ENCODE measurements at regions not wholly inside any gene's neighbourhood (a gene's known extent, or its start where the extent isn't known, plus 50 kb on each side); places are given as distances from the start of the nearest gene placed in this dataset.

DNA sequence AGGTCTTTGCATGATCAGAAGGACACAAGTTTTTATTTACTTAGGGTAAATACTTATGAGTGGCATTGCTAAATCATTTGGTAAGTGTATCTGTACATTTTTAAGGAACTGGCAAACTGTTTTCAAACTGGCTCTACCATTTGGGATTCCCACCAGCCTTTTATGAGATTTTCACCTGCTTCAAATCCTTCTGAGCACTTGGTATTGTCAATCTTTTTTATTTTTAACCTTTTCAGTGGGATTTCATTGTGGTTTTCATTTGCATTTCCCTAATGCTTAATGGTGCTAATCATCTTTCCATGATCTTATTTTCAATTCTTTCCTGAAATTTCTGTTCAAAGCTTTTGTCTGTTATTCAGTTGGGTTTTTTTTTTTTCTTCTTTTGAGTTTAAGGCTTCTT lies 475.6 kb downstream of the MAN2A1 start:
- no peak for DNase-seq (ENCODE audit: low read depth)
- TF ChIP-seq, protein P1, sequence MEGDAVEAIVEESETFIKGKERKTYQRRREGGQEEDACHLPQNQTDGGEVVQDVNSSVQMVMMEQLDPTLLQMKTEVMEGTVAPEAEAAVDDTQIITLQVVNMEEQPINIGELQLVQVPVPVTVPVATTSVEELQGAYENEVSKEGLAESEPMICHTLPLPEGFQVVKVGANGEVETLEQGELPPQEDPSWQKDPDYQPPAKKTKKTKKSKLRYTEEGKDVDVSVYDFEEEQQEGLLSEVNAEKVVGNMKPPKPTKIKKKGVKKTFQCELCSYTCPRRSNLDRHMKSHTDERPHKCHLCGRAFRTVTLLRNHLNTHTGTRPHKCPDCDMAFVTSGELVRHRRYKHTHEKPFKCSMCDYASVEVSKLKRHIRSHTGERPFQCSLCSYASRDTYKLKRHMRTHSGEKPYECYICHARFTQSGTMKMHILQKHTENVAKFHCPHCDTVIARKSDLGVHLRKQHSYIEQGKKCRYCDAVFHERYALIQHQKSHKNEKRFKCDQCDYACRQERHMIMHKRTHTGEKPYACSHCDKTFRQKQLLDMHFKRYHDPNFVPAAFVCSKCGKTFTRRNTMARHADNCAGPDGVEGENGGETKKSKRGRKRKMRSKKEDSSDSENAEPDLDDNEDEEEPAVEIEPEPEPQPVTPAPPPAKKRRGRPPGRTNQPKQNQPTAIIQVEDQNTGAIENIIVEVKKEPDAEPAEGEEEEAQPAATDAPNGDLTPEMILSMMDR (conservative IDR thresholded peaks at IDR 0.05; ENCODE audit: low read length): no peak
- no peak overlapping the region for H3K4me3 ChIP-seq (ENCODE audit: low read length)

DNA sequence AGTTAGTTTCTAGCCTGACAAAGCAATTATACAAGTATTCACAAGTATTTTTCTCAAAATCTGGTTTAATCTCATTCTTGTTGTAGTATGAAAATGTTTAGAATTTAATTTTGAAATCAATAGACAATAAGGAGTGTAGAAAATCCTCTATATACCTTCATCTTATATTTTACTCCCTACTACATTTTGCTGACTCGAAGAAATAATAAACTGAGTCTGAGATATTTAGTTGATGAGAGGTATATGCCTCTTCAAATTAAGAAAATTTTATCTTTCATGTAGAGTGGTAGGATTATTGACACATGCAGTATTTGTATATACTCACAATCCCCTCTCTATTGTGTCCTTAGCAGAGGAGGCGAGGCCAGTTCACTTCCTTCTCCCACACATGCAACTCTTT lies 477.7 kb downstream of the MAN2A1 start:
- no peak for DNase-seq (ENCODE audit: low read depth)
- H3K4me3 ChIP-seq (ENCODE audit: low read length): no peak overlapping the region
- TF ChIP-seq, protein P1 (conservative IDR thresholded peaks at IDR 0.05; ENCODE audit: low read length): no peak

DNA sequence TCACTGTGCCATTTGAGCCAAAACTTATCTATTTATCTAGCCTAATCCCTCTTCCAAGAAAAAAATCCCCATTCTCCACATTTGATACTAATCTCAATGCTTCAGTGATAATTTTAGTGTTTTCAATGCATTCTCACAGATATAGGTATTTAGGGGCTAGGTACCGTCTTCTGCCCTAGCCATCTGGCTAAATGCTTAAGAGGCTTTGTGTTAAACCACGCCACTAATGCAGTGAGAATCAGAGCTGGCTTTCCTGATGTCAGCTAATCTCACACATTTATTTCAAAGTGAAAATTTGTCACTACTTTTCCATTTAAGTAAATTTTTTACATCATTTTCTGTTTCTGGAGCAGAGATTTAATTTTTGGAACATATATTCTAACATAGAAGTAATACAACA lies 479.7 kb downstream of the MAN2A1 start:
- TF ChIP-seq, protein P1 (conservative IDR thresholded peaks at IDR 0.05; ENCODE audit: low read length): no peak
- no peak for DNase-seq (ENCODE audit: low read depth)
- H3K4me3 ChIP-seq (ENCODE audit: low read length): no peak overlapping the region

DNA sequence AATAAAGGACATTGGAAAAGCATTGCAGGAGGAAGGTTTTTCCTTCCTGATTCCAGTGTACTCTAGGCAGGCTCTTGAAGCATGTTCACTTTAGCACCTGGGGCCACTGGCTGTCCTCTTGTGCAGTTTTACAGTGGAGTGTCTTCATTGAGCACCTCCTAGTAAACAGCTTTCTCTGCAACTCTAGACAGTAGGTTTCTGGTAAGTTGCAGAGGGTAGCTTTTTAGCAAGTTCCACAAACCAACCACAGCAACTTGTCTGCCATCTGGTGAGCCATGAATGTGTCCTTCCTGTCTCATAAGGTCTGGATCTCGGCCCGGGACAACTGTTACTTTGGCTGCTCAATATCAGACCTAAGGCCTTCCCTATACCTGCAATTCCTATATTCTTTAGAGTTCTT lies 488.0 kb downstream of the MAN2A1 start:
- DNase-seq (ENCODE audit: low read depth): no peak
- no peak overlapping the region for H3K4me3 ChIP-seq (ENCODE audit: low read length)
- TF ChIP-seq, protein P1 (conservative IDR thresholded peaks at IDR 0.05; ENCODE audit: low read length): no peak

DNA sequence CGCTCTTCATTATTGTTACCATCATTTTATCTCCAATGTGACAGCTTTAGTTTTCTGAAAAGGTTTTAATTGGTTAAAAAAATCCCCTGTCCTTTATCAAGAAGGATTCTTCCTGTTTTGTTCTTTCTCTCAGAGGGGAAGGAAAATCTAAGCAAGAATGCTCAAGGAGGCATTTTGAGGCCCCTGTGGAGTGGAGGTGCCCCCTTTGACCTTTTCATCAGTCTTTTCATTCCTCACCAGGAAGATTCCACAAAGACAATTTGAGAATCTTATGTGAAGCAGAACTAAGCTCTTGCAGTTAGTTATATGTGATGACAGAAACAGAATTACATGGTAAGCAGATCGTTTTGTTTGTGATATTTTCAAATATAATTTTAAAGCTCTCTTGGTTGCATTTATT lies 489.6 kb downstream of the MAN2A1 start:
- H3K4me3 ChIP-seq (ENCODE audit: low read length): no peak overlapping the region
- DNase-seq (ENCODE audit: low read depth): no peak
- TF ChIP-seq, protein P1 (conservative IDR thresholded peaks at IDR 0.05; ENCODE audit: low read length): no peak

DNA sequence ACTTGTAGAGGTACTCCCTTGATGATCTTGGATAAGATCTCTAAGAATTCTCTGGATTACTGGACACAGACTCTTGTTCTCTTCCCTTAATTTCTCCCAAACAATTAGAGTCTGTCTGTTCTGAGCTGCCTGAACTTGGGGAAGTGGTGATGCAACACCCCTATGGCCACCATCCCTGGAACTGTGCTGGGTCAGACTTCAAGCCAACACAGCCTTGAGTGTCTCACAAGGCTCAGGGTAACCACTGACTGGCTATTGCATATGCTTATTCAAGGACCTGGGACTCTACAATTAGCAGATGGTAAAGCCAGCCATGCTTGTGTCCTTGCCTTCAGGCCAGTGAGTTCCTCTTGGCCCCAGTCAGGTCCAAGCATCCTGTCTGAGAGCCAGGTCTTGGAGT lies 504.5 kb downstream of the MAN2A1 start:
- DNase-seq (ENCODE audit: low read depth): no peak
- H3K4me3 ChIP-seq (ENCODE audit: low read length): no peak overlapping the region
- TF ChIP-seq, protein P1 (conservative IDR thresholded peaks at IDR 0.05; ENCODE audit: low read length): no peak

DNA sequence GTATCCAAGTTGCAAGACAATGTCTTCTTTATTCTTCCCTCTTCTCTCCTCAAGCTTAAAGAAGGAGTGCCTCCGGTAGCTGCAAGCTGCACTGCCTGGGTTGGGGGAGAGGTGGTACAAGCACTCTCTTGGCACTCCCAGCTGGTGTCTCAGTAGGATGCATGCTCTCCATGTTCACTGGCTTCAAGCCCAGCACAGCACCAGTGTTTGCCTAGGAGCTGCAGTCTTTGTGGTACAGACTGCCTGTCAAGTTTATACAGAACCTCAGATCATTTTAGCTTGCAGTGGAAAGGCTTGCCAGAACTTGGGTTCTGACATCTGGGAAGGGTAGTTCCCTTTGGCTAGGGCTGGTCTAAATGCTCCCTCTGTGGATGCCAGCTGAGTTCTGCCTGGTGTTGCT lies 505.6 kb downstream of the MAN2A1 start:
- H3K4me3 ChIP-seq (ENCODE audit: low read length): no peak overlapping the region
- no peak for DNase-seq (ENCODE audit: low read depth)
- TF ChIP-seq, protein P1 (conservative IDR thresholded peaks at IDR 0.05; ENCODE audit: low read length): no peak
